Naive thymus-derived CD8-positive, alpha-beta T cell (primary cell): ENCODE measurements at regions not wholly inside any gene's neighbourhood (a gene's known extent, or its start where the extent isn't known, plus 50 kb on each side); places are given as distances from the start of the nearest gene placed in this dataset.

Experiments used
- ATAC-seq, 2 donors: fragments of 150-1000 bp; cut with Tn5 transposase in 1 of 2; sonication (Bioruptor Pico), chemical (Tn5 transposase) in 1 of 2; 1 replicate in 1 of 2; 2 replicates in 1 of 2; pipeline ENCODE4 v1.10.0; 2021; ENCODE audit warnings: mild to moderate bottlenecking in 2 of 2, moderate library complexity in 2 of 2
- POLR2A ChIA-PET: fragments of 350-600 bp; sonication (Branson Sonifier 250); formaldehyde crosslinking; loops from one replicate; lab custom pipeline; 2021; ENCODE audit warnings: antibody characterized with exemption; lab: Charles Lee
- DNase-seq, 10 donors: peaks; one replicate each; pipeline versions ENCODE4 v3.0.0 to v3.0.0-alpha.2; 2020 to 2022
- H3K27ac Mint-ChIP-seq, 10 donors: one replicate each; pipeline ENCODE4 v1.8.0; 2020 to 2022; ENCODE audit warnings: mild to moderate bottlenecking in 10 of 10, mixed read lengths in 10 of 10, moderate library complexity in 4 of 10, inconsistent platforms in 1 of 10
- H3K27me3 Mint-ChIP-seq, 5 donors: one replicate each; pipeline ENCODE4 v1.8.0; 2021 to 2022; ENCODE audit warnings: mixed read lengths in 5 of 5
- H3K36me3 Mint-ChIP-seq, 3 donors: one replicate each; pipeline ENCODE4 v1.8.0; 2020 to 2022; ENCODE audit warnings: mixed read lengths in 3 of 3, mild to moderate bottlenecking in 2 of 3, inconsistent platforms in 1 of 3
- H3K4me1 Mint-ChIP-seq, 4 donors: one replicate each; pipeline ENCODE4 v1.8.0; 2021 to 2022; ENCODE audit warnings: mixed read lengths in 4 of 4
- H3K4me3 Mint-ChIP-seq, 10 donors: one replicate each; pipeline ENCODE4 v1.8.0; 2020 to 2022; ENCODE audit warnings: mild to moderate bottlenecking in 10 of 10, mixed read lengths in 10 of 10, moderate library complexity in 6 of 10, inconsistent platforms in 1 of 10
- H3K9me3 Mint-ChIP-seq, 9 donors: one replicate each; pipeline ENCODE4 v1.8.0; 2020 to 2022; ENCODE audit warnings: mixed read lengths in 9 of 9, mild to moderate bottlenecking in 3 of 9, inconsistent platforms in 1 of 9, moderate library complexity in 1 of 9

DNA sequence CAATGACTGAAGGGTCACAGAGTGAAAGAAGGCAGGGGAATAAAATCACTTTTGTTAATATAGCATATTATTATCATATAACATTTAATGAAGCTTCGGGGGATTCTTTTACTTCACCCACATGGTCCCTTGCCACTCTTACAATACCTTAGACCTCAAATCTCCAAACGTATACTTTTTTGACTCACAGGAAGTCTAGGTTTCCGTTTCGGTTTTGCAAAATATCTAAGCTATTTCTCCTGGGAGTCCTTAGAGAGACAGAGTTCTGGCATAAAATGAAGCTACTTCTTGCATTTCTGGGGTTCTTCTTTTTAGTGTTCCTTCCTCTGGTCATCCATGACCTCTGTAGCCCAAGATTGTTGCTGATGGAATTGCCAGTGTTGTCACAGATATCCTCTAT lies 590.5 kb upstream of the ATP2B1 start:
- ATAC-seq (peak in 1 of 2 donors; percentile 52), DNase-seq (peak in 1 of 10 donors; percentile 10)
- H3K9me3 Mint-ChIP-seq: no peaks in the 10 kb centered on the region
- peaks cover 0 to 10% (median 6%) of the 10 kb centered on the region in 5 donors for H3K27me3 Mint-ChIP-seq
- peaks cover 5 to 15% (median 10%) of the 10 kb centered on the region in 4 donors for H3K4me1 Mint-ChIP-seq
- H3K36me3 Mint-ChIP-seq: no peaks in the 10 kb centered on the region
- peak overlapping the region in 4 of 10 donors; percentile 2 to 56 (median 36) for H3K27ac Mint-ChIP-seq
- POLR2A ChIA-PET: no interaction called here
- H3K4me3 Mint-ChIP-seq: peak overlapping the region; percentile 30 to 83 (median 68)

DNA sequence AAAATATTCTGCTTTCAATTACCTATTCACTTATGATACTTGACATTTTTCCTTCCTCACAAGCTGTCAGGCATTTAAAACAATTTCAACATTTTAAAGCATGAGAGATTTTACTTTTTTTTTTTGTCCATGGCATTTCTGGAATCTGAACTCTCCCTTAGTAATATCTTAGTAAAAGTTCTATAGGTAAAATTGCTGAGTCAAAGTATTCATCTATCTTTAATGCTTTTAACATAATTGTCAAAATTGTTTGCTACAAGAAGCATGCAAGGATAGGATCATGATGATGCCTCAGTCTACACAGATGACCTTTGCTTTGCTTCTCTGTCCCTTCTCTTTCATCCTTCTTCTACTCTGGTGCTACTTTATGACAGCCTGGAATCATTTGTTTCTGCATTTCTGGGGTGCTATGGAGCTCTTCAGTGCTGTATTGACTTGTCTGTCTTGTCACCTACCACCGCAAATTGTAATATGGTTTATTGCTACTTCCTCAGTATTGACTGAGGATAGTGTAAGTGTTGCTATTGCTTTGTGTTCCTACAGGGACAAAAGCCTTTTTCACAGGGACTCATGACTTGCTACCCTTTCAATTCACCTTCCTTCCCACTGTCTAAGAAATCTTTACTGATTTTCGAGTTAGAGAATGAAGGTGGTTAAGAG lies 589.8 kb upstream of the ATP2B1 start:
- Mint-ChIP-seq H3K27ac (no peak overlapping the region), H3K4me1 (peaks cover 5 to 15% (median 10%) of the 10 kb centered on the region in 4 donors), H3K36me3 (no peaks in the 10 kb centered on the region), H3K4me3 (peak overlapping the region in 2 of 10 donors; percentile 34 to 67), H3K27me3 (peaks cover 0 to 10% (median 6%) of the 10 kb centered on the region in 5 donors), H3K9me3 (no peaks in the 10 kb centered on the region)
- ATAC-seq: no peak
- no peak for DNase-seq
- POLR2A ChIA-PET: no interaction called here

DNA sequence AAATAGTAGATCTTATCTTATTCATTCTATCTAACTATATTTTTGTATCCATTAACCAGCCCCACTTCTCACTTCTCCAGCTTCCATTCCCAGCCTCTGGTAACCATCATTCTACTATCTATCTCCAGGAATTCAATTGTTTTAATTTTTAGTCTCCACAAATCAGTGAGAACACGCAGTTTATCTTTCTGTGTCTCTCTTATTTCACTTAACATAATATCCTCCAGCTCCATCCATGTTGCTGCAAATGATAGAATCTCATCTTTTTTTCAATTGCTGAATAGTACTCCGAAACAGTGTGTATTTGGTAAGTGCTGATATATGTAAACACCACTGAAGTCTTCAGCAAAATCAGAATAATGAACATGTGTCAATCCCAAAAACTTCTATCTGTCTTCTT lies 587.2 kb upstream of the ATP2B1 start:
- no peak overlapping the region for H3K27ac Mint-ChIP-seq

DNA sequence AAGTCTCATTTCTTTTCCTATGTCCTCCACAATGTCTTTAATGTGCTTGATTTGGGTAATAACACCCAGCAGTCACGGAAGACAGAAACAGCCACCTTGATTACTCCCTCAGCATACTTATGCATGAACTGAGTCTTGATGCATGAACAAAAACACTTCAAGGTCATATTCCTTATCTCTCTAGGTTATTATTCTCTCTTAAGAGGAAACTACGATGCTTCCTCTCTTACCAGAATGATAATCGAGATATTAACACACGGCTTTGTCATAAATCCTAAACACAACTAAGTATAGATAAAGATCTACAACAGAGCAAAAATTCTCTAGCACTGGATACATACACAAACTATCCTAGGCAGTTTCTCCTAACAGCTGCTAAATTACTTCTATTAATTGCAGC lies 583.5 kb upstream of the ATP2B1 start:
- DNase-seq (no peak), ATAC-seq (no peak)
- POLR2A ChIA-PET: no interaction called here
- Mint-ChIP-seq H3K36me3 (peaks cover 0 to 6% (median 0%) of the 10 kb centered on the region in 3 donors), H3K27me3 (peaks cover 0 to 3% (median 0%) of the 10 kb centered on the region in 5 donors), H3K4me3 (no peak overlapping the region), H3K9me3 (peaks cover 0 to 21% (median 7%) of the 10 kb centered on the region in 9 donors), H3K27ac (no peak overlapping the region), H3K4me1 (peaks cover 0 to 5% (median 0%) of the 10 kb centered on the region in 4 donors)

More for the DNA sequence above, 587.2 kb upstream of the ATP2B1 start:
- peaks cover 0 to 10% (median 3%) of the 10 kb centered on the region in 5 donors for H3K27me3 Mint-ChIP-seq
- no peaks in the 10 kb centered on the region for H3K36me3 Mint-ChIP-seq
- ATAC-seq (no peak), DNase-seq (no peak)
- peaks cover 5 to 20% (median 10%) of the 10 kb centered on the region in 4 donors for H3K4me1 Mint-ChIP-seq
- POLR2A ChIA-PET: no interaction called here
- H3K4me3 Mint-ChIP-seq: no peak overlapping the region
- no peaks in the 10 kb centered on the region for H3K9me3 Mint-ChIP-seq

DNA sequence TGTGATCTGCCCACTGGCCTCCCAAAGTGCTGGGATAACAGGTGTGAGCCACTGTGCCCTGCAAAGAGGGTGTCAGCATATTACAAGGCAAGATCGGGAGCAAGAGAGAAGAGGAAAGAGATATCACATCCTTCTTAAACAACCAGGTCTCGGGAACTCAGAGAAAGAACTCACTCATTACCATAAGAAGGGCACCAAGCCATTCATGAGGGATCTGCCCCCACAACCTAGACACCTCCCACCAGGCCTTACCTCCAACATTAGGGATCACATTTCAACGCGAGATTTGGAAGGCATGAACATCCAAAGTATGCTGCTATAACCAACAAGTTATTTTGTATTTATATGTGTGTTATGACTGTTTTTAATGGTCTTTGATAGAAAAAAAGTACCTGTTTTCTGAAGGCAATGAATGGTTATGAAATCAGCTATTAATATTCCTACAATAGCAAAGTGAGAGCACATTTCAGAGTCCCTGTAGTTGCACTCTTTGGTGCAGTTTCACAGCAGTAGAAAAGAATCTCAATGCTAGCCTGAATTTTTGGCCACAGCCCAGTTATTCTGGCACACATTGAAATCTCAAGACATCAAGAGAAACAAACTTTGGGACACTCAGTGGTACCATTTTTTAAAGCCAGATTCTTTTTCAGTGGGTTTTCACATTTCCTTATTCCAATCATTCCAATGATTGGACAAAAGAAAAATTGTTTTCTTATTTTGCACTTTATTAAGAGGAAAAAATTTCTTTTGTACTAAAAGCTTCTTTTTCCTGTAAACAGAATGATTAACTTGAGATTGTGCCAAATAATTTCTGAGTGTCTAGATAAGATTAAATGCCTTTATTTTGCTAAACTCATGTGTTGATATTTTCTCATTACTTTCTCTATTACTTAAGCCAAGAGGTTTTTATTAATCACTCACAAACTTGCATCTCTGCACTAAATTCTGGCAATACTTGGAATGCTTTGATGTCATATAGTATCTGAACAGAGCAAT lies 582.6 kb upstream of the ATP2B1 start:
- H3K27me3 Mint-ChIP-seq: peaks cover 0 to 3% (median 0%) of the 10 kb centered on the region in 5 donors

DNA sequence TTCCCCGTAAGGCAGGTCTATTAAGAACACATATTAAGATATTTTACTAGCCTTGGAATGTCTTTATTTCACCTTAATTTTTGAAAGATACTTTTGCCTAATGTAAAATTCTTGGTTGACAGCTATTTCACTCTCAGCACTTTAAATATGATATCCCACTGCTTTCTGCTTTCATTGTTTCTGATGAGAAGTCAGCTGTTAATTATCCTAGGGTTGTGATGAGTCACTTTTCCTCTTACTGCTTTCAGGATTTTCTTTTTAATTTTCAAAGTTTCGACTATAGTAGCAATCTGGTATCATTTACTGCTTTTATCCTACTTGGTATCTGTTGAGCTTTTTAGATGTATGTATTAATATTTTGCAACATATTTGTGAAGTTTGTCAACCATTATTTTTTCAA lies 578.9 kb upstream of the ATP2B1 start:
- H3K27me3 Mint-ChIP-seq: peaks cover 0 to 1% (median 0%) of the 10 kb centered on the region in 5 donors
- peaks cover 0 to 5% (median 0%) of the 10 kb centered on the region in 4 donors for H3K4me1 Mint-ChIP-seq
- H3K27ac Mint-ChIP-seq: no peak overlapping the region
- POLR2A ChIA-PET: no interaction called here
- no peak for ATAC-seq
- peaks cover 0 to 9% (median 0%) of the 10 kb centered on the region in 3 donors for H3K36me3 Mint-ChIP-seq
- no peak for DNase-seq
- H3K4me3 Mint-ChIP-seq: no peak overlapping the region
- H3K9me3 Mint-ChIP-seq: peaks cover 0 to 32% (median 11%) of the 10 kb centered on the region in 9 donors

More for the DNA sequence above, 582.6 kb upstream of the ATP2B1 start:
- peaks cover 0 to 5% (median 0%) of the 10 kb centered on the region in 4 donors for H3K4me1 Mint-ChIP-seq
- no peak for DNase-seq
- H3K9me3 Mint-ChIP-seq: peaks cover 0 to 23% (median 7%) of the 10 kb centered on the region in 9 donors
- H3K36me3 Mint-ChIP-seq: peaks cover 0 to 6% (median 0%) of the 10 kb centered on the region in 3 donors
- no peak for ATAC-seq
- POLR2A ChIA-PET: no interaction called here
- no peak overlapping the region for H3K27ac Mint-ChIP-seq
- H3K4me3 Mint-ChIP-seq: no peak overlapping the region

DNA sequence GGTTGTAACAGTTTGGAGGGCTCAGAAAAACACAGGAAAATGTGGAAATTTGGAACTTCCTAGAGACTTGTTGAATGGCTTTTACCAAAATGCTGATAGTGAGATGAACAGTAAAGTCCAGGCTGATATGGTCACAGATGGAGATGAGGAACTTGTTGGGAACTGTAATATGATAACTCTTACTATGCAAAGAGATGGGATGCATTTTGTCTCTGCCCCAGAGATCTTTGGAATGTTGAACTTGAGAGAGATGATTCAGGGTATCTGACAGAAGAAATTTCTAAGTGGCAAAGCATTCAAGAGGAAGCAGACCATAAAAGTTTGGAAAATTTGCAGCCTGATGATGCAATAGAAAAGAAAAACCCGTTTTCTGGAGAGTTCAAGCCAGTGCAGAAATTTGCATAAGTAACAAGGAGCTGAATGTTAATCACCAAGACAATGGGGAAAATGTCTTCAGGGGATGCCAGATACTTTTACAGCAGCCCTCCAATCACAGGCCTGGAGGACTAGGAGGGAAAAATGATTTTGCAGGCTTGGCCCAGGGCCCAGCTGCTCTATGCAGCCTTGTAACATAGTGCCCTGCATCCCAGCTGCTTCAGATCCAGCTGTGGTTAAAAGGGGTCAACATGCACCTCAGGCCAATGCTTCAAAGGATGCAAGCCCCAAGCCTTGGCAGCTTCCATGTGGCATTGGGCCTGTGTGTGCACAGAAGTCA lies 572.7 kb upstream of the ATP2B1 start:
- H3K4me1 Mint-ChIP-seq: peaks cover 0 to 5% (median 0%) of the 10 kb centered on the region in 4 donors
- DNase-seq (no peak), ATAC-seq (no peak)
- peaks cover 0 to 15% (median 0%) of the 10 kb centered on the region in 3 donors for H3K36me3 Mint-ChIP-seq
- H3K9me3 Mint-ChIP-seq: peaks cover 0 to 27% (median 9%) of the 10 kb centered on the region in 9 donors
- H3K27ac Mint-ChIP-seq: no peak overlapping the region
- POLR2A ChIA-PET: no interaction called here
- H3K4me3 Mint-ChIP-seq: no peak overlapping the region
- H3K27me3 Mint-ChIP-seq: no peaks in the 10 kb centered on the region

DNA sequence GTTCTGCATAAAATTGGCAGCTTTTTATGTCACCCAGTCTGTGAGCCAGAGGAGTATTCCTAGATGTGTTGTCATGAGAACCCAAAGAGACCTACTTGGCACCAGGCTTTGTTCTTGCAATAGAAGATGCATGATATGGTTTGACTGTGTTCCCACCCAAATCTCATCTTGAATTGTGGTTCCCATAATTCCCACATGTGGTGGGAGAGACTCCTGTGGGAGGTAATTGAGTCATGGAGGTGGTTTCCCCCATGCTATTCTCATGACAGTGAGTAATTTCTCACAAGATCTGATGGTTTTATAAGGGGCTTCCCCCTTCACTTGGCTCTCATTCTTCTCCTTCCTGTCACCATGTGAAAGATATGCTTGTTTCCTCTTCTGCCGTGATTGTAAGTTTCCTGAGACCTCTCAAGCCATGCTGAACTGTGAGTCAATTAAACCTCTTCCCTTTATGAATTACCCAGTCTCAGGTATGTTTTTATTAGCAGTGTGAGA lies 572.0 kb upstream of the ATP2B1 start:
- POLR2A ChIA-PET: no interaction called here
- Mint-ChIP-seq H3K4me3 (no peak overlapping the region), H3K4me1 (peaks cover 0 to 5% (median 0%) of the 10 kb centered on the region in 4 donors), H3K27ac (no peak overlapping the region), H3K27me3 (peaks cover 0 to 1% (median 0%) of the 10 kb centered on the region in 5 donors), H3K36me3 (peaks cover 0 to 15% (median 0%) of the 10 kb centered on the region in 3 donors), H3K9me3 (peaks cover 0 to 27% (median 9%) of the 10 kb centered on the region in 9 donors)
- DNase-seq: no peak
- ATAC-seq: no peak

DNA sequence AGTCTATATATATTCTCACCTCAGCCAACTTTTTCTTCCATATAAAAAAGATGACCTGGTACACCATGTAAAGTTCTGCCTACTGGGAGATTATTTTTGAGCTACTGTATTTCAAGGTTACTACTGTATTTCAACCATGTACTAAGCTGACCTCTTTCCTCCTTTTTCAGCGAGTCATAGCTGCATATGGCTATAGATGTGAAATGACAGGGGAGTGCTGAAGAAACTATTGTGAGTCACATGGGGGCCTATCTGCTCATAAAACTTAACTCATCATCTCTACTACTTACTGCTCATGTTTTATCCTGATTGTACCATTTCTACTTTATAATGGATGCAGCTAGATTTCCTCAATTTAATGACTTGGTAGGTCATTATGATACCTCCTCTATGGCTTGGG lies 571.4 kb upstream of the ATP2B1 start:
- Mint-ChIP-seq H3K27ac (no peak overlapping the region), H3K4me3 (no peak overlapping the region), H3K27me3 (peaks cover 0 to 1% (median 0%) of the 10 kb centered on the region in 5 donors), H3K9me3 (peaks cover 0 to 27% (median 8%) of the 10 kb centered on the region in 9 donors), H3K36me3 (peaks cover 0 to 15% (median 0%) of the 10 kb centered on the region in 3 donors), H3K4me1 (peaks cover 0 to 5% (median 0%) of the 10 kb centered on the region in 4 donors)
- DNase-seq (no peak), ATAC-seq (no peak)
- POLR2A ChIA-PET: no interaction called here

DNA sequence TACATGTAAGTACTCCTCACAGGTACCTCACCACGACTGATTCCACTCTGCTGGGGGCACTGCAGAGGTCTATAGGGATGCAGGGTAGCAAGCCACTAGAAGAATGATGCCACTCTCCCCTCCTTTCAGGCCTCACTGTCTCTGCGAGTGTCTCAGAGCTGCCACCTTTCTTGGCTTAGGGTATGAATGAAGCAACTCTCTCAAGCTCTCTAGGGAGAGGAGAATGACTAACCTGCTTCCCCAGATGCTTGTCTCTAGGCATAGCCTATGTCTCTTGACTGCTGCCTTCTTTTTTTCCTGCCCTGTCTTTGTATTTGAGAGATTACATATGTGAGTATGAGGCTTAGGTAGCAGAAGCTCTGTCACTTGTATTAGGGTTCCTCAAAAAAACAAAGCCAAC lies 566.5 kb upstream of the ATP2B1 start:
- no peak overlapping the region for H3K4me3 Mint-ChIP-seq
- H3K27me3 Mint-ChIP-seq: peaks cover 0 to 1% (median 0%) of the 10 kb centered on the region in 5 donors
- POLR2A ChIA-PET: no interaction called here
- ATAC-seq: no peak
- DNase-seq: no peak
- no peaks in the 10 kb centered on the region for H3K4me1 Mint-ChIP-seq
- H3K27ac Mint-ChIP-seq: no peak overlapping the region
- no peaks in the 10 kb centered on the region for H3K36me3 Mint-ChIP-seq
- H3K9me3 Mint-ChIP-seq: no peaks in the 10 kb centered on the region

DNA sequence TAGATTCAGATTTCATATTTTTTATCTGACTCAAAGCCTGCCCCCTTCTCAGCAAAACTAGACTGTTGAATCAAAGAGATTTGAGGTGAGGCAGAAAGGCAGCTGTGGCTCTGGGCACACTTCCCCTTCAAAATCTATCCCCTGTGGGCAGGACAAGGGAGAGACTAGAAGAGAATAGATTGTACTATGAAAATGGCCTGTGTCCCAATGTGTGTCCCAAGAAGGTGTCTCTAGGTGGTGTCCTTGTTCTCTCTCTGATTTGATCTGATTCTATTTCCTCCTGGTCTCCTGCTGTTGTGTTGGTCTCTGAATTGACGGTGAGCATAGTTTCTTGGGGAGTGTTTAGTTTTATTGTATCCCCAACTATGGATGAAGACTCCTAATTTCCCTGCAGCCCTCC lies 565.8 kb upstream of the ATP2B1 start:
- POLR2A ChIA-PET: no interaction called here
- Mint-ChIP-seq H3K36me3 (no peaks in the 10 kb centered on the region), H3K4me1 (no peaks in the 10 kb centered on the region), H3K9me3 (no peaks in the 10 kb centered on the region), H3K27ac (no peak overlapping the region), H3K4me3 (no peak overlapping the region), H3K27me3 (peaks cover 0 to 1% (median 0%) of the 10 kb centered on the region in 5 donors)
- ATAC-seq: no peak
- DNase-seq: no peak

DNA sequence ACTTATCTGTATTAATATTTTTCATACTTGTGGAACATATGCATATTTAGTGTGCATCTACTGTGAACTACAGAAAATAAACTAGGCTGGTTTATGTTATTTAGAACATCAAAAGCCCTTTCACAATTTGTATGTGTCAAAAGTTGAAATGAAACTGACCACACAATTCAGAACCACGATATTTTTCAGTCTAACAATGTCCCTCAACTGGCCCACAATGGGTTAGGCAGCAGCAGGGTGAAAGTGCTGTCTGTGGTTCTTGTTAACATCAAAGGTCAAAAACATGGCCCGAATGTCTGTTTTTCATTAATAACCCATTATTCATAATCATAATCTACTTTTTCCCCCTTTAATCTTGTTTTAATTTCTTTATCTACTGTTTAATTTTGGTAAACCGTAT lies 559.9 kb upstream of the ATP2B1 start:
- Mint-ChIP-seq H3K27ac (no peak overlapping the region), H3K4me3 (no peak overlapping the region), H3K36me3 (no peaks in the 10 kb centered on the region), H3K4me1 (no peaks in the 10 kb centered on the region), H3K9me3 (no peaks in the 10 kb centered on the region), H3K27me3 (peaks cover 0 to 3% (median 0%) of the 10 kb centered on the region in 5 donors)
- DNase-seq (no peak), ATAC-seq (no peak)
- POLR2A ChIA-PET: no interaction called here
